ENCODE measurements at regions not wholly inside any gene's neighbourhood (a gene's known extent, or its start where the extent isn't known, plus 50 kb on each side); places are given as distances from the start of the nearest gene placed in this dataset.

- peak overlapping the region; percentile 54 for H3K27ac ChIP-seq
- no peak for TF ChIP-seq CTCF (conservative IDR thresholded peaks at IDR 0.05)
- TF ChIP-seq ZFX (IDR thresholded peaks at IDR 0.05): no peak
Measured at GRCh38 chr22:45104313-45104712, 59.4 kb upstream of the NUP50 start.

- H3K27ac ChIP-seq: peak overlapping the region; percentile 54
- TF ChIP-seq ZFX (IDR thresholded peaks at IDR 0.05) (no peak), CTCF (conservative IDR thresholded peaks at IDR 0.05) (no peak)
Measured at GRCh38 chr22:45105281-45105702, 58.4 kb upstream of the NUP50 start.

- no peak overlapping the region for H3K27ac ChIP-seq
- TF ChIP-seq CTCF (conservative IDR thresholded peaks at IDR 0.05) (no peak), ZFX (IDR thresholded peaks at IDR 0.05) (no peak)
Measured at GRCh38 chr22:45107671-45108070, 56.1 kb upstream of the NUP50 start.

- H3K27ac ChIP-seq: no peak overlapping the region
- TF ChIP-seq CTCF (conservative IDR thresholded peaks at IDR 0.05) (no peak), ZFX (IDR thresholded peaks at IDR 0.05) (no peak)
Measured at GRCh38 chr22:45112136-45112879, 51.4 kb upstream of the NUP50 start.

All from C4-2B (cell line).